Upper lobe of left lung (tissue), 4 donors: ENCODE measurements at regions not wholly inside any gene's neighbourhood (a gene's known extent, or its start where the extent isn't known, plus 50 kb on each side); places are given as distances from the start of the nearest gene placed in this dataset.

ENCODE experiments used
- CTCF ChIP-seq, 6 experiments: fragments of 450-650 bp in 4 of 6; fragments of 200-600 bp in 2 of 6; sonication (generic) in 2 of 6; IDR thresholded peaks; one replicate each; pipeline ENCODE4 v1.5.1; 2016 to 2019; ENCODE audit warnings: antibody characterized with exemption in 6 of 6
- EP300 ChIP-seq, 4 donors: sonication (generic); formaldehyde crosslinking; IDR thresholded peaks; one replicate each; pipeline ENCODE4 v1.5.1; 2017; ENCODE audit warnings: antibody characterized with exemption in 4 of 4, control low read depth in 2 of 4
- POLR2A ChIP-seq, 4 donors: fragments of 450-650 bp; IDR thresholded peaks; one replicate each; pipeline ENCODE4 v1.5.1; 2016 to 2017; ENCODE audit warnings: antibody characterized with exemption in 4 of 4, mild to moderate bottlenecking in 2 of 4
- POLR2AphosphoS5 ChIP-seq, 2 donors: sonication (generic); formaldehyde crosslinking; IDR thresholded peaks; one replicate each; pipeline ENCODE4 v1.5.1; 2017; ENCODE audit warnings: antibody characterized with exemption in 2 of 2

- TF ChIP-seq CTCF (IDR thresholded peaks at IDR 0.05): no peak
- TF ChIP-seq POLR2A (IDR thresholded peaks at IDR 0.05): no peak
- TF ChIP-seq POLR2AphosphoS5 (IDR thresholded peaks at IDR 0.05): no peak
- TF ChIP-seq EP300 (IDR thresholded peaks at IDR 0.05): no peak
Observed at GRCh38 chr2:8072907-8073306, 608.9 kb upstream of the ID2 start.
